ENCODE measurements at regions not wholly inside any gene's neighbourhood (a gene's known extent, or its start where the extent isn't known, plus 50 kb on each side); places are given as distances from the start of the nearest gene placed in this dataset.
"Not testable (repeated sequence)": the region's sequence is repeated elsewhere in the genome, so short reads cannot be mapped to it uniquely, and the experiment has no call there.

GRCh38 chr15:54792526-54792925 lies 404.2 kb downstream of the RSL24D1 start:
- DNase-seq (no peak), ATAC-seq (no peak)
- no peak overlapping the region for H3K27ac ChIP-seq
- intact Hi-C loops (cut with DNase I), result no loop called here
- H3K27me3 ChIP-seq (ENCODE audit: insufficient read depth in 3 of 3, low read length in 2 of 3), result no peaks in the 10 kb centered on the region
- 79 to 88% (median 85%) methylated on average over 1 of the region's 1 CpG for WGBS, 3 donors
- no peaks in the 10 kb centered on the region for H3K4me1 ChIP-seq
- TF ChIP-seq, protein P1, sequence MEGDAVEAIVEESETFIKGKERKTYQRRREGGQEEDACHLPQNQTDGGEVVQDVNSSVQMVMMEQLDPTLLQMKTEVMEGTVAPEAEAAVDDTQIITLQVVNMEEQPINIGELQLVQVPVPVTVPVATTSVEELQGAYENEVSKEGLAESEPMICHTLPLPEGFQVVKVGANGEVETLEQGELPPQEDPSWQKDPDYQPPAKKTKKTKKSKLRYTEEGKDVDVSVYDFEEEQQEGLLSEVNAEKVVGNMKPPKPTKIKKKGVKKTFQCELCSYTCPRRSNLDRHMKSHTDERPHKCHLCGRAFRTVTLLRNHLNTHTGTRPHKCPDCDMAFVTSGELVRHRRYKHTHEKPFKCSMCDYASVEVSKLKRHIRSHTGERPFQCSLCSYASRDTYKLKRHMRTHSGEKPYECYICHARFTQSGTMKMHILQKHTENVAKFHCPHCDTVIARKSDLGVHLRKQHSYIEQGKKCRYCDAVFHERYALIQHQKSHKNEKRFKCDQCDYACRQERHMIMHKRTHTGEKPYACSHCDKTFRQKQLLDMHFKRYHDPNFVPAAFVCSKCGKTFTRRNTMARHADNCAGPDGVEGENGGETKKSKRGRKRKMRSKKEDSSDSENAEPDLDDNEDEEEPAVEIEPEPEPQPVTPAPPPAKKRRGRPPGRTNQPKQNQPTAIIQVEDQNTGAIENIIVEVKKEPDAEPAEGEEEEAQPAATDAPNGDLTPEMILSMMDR (IDR thresholded peaks at IDR 0.05), result no peak
- no peak overlapping the region for H3K4me3 ChIP-seq
- no peaks in the 10 kb centered on the region for H3K9me3 ChIP-seq
- no peaks in the 10 kb centered on the region for H3K36me3 ChIP-seq (ENCODE audit: insufficient read depth in 1 of 2, low read depth in 1 of 2)

- 55 to 61% (median 57%) methylated on average over 1 of the region's 1 CpG for WGBS, 3 donors
- Histone ChIP-seq H3K27me3 (ENCODE audit: insufficient read depth in 3 of 3, low read length in 2 of 3) (no peaks in the 10 kb centered on the region), H3K27ac (no peak overlapping the region), H3K4me3 (no peak overlapping the region), H3K4me1 (no peaks in the 10 kb centered on the region), H3K36me3 (ENCODE audit: insufficient read depth in 1 of 2, low read depth in 1 of 2) (no peaks in the 10 kb centered on the region), H3K9me3 (no peaks in the 10 kb centered on the region)
- TF ChIP-seq, protein P1 (IDR thresholded peaks at IDR 0.05), result no peak
- no peak for ATAC-seq
- DNase-seq, result no peak
- intact Hi-C loops (cut with DNase I), result no loop called here
These were observed 406.0 kb downstream of the RSL24D1 start for GRCh38 chr15:54790693-54791092.

DNA sequence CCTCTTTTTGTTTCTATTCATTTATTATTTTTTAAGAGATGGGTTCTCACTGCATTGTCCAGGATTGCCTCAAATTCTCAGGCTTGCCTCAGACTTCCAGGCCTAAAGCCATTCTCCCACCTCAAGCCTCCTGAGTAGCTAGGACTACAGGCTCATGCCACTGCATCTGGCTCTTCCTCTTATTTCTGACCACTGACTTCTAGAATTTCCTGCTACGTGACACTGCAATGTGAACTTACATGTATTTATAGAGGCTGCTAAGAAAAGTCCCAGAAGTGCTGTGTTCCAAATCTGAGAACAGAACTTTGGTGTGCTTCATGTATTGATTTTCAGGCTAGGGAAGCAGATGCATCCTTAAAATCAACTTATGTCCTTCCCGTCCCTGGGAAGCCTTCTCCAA lies 407.4 kb downstream of the RSL24D1 start:
- intact Hi-C loops (cut with DNase I), result no loop called here
- WGBS, 3 donors, result 22 to 38% (median 23%) methylated on average over 2 of the region's 2 CpGs
- no peaks in the 10 kb centered on the region for H3K36me3 ChIP-seq (ENCODE audit: insufficient read depth in 1 of 2, low read depth in 1 of 2)
- H3K9me3 ChIP-seq, result no peaks in the 10 kb centered on the region
- H3K4me1 ChIP-seq, result no peaks in the 10 kb centered on the region
- no peak for DNase-seq
- H3K27me3 ChIP-seq (ENCODE audit: insufficient read depth in 3 of 3, low read length in 2 of 3), result no peaks in the 10 kb centered on the region
- TF ChIP-seq, protein P1 (IDR thresholded peaks at IDR 0.05), result no peak
- H3K4me3 ChIP-seq, result no peak overlapping the region
- peak overlapping the region; percentile 37 for H3K27ac ChIP-seq
- ATAC-seq, result peak in 2 of 4 donors; percentile 41 to 79

GRCh38 chr15:54781220-54781619 lies 415.5 kb downstream of the RSL24D1 start:
- H3K27me3 ChIP-seq (ENCODE audit: insufficient read depth in 3 of 3, low read length in 2 of 3); H3K27ac ChIP-seq; H3K36me3 ChIP-seq (ENCODE audit: insufficient read depth in 1 of 2, low read depth in 1 of 2); H3K4me3 ChIP-seq; ATAC-seq; intact Hi-C loops (cut with DNase I); DNase-seq; H3K4me1 ChIP-seq; H3K9me3 ChIP-seq: not testable (repeated sequence)
- 92 to 94% (median 93%) methylated on average over 24 to 26 of the region's 26 CpGs for WGBS, 3 donors

GRCh38 chr15:54779271-54779670 lies 417.5 kb downstream of the RSL24D1 start:
- TF ChIP-seq, protein P1 (IDR thresholded peaks at IDR 0.05), result no peak
- intact Hi-C loops (cut with DNase I), result no loop called here
- 28 to 53% (median 34%) methylated on average over 1 of the region's 1 CpG for WGBS, 3 donors
- no peak for ATAC-seq
- Histone ChIP-seq H3K4me1 (no peaks in the 10 kb centered on the region), H3K4me3 (no peak overlapping the region), H3K27me3 (ENCODE audit: insufficient read depth in 3 of 3, low read length in 2 of 3) (no peaks in the 10 kb centered on the region), H3K27ac (no peak overlapping the region), H3K36me3 (ENCODE audit: insufficient read depth in 1 of 2, low read depth in 1 of 2) (no peaks in the 10 kb centered on the region), H3K9me3 (no peaks in the 10 kb centered on the region)
- no peak for DNase-seq
